NCI-H2196 (cell line): ENCODE measurements at regions not wholly inside any gene's neighbourhood (a gene's known extent, or its start where the extent isn't known, plus 50 kb on each side); places are given as distances from the start of the nearest gene placed in this dataset.
"Not testable (repeated sequence)": the region's sequence is repeated elsewhere in the genome, so short reads cannot be mapped to it uniquely, and the experiment has no call there.

Experiments
- DNase-seq: peaks from one replicate; lab custom pipeline; 2025; ENCODE audit not compliant: unreplicated experiment; lab: John Stamatoyannopoulos, UW

DNA sequence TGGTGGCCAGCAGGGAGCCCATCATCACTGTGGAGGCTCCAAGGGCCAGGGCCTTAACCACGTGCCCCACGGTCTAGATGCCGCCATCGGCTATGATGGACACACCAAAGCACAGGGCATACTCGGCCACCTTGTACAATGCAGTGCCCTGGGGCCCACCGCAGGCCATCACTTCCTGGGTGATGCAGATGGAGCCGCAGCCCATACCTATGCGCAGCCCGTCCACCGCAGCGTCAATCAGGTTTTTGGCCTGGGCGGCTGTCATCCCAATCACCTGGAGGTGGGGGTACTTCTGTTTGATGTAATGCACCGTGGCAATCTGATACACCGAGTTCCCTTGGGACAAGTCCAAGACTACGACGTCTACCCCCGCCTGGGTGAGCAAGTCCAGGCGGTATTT lies 153.3 kb upstream of the ZSWIM2 start:
- no peak for DNase-seq

DNA sequence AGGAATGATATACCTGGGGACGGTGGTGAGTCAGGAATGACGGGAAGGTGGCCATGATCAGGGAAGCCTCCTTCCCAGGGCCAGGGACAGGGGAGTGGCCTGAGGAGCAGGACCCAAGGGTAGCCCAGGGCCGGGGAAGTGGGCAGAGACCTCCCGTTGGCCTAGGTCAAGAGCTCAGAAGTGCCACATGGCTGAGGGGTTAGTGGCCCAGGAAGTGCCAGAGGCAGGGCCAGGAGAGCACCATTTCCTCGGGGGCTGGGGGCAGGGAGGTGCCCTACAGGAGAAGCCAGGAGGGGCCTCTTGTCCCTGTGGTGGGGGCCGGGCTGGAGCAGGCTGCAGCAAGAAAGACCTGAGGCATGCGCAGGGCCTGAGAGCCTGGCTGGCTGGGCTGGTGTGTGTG lies 152.3 kb upstream of the ZSWIM2 start:
- no peak for DNase-seq

DNA sequence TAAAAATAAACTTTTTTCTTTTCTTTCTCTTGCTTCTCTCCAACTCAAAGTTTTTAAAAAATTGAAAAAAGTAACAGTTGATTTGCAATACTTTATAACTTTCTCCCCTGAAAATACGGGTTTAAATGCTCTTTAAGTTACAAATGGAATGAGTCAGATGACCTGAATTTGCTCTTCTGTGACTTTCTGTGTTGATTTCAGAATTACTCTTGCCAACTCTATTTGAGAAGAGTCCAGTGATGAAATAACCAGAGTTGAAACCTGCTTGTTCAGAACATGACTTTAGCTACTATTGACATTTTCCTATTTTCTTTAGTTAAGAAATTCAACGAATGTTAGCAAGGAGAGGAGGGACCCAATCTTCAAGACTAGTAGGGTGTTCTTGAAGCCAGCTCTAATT lies 146.1 kb upstream of the ZSWIM2 start:
- DNase-seq: no peak

DNA sequence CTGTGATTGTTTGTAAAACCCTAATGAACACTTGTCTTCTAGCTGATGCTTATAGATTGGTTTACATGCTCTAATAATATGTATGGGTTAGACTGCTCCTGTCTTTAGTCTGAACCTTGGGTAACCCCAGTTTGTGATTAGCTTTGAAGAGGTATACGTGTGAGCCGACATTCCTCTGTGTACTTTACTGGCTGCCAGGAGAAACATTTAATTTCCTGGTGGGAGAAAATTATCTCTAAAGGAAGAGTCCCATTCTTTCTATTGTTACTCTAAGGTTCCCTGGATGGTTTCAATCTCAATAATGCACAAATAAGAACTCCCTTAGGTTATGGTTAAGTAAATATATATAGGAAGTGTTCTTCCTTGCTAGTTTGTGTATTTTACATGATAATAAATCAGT lies 143.6 kb upstream of the ZSWIM2 start:
- DNase-seq: no peak

DNA sequence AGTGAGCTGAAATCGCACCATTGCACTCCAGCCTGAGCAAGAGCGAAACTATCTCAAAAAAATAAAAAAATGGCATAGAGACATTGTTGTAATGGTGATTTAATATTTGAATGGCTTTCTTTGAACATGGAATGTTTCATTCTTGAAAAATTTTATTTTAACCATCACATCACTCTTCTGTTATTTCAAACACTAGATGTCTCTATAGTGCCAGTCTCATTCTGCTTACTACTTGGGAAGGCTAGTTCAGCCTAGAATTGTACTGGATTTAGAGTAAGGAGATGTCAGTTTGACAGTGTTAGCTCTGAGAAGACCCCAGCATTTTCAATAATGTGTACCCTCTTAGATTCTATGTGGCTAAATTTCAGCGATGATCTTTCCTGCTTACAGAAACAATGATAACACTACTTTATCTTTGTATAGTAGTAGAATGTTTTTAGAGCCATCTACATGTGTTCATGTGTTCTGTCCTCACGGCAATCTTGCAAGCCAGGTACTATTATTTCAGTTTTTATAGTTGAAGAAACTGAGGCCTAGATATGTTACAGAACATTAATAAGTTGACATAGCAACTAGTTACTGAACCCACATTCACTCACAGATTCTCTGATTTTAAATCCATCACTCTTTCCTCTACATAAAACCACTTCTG lies 142.9 kb upstream of the ZSWIM2 start:
- no peak for DNase-seq

DNA sequence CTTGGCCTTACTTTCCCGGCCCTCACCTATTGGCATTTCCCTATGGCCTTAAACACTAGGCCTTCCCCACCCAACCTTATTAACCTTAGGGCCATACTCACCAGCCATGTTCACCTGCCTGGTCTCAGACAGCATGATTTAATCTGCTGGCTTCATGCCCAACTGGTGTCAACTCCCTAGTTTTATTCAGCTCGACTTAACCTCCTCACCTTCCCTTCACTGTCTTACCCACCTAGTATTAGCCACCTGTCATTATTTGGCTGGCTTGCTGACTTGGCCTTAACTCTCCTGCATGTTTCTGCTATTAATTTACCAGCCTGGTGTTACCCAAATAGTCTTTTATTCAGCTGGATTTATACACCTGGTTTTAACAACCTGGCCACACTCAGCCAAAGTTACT lies 136.0 kb upstream of the ZSWIM2 start:
- DNase-seq: no peak

DNA sequence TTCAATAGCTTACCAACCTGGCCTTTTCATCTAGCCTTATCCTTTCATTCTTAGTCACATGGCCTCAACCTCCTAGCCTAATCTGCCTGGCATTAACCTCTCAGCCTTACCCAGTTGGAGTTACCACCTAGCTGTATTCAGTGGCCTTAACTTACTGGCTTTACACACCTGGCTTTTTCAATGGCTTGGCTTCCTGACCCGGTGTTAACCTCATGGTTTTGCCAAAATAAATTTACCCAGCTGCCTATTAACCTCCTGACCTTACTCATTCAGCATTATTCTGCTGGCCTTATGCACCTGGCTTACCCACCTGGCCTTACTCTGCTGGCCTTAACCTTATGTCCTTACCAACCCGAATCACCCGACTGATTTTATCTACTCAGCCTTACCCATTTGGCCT lies 135.5 kb upstream of the ZSWIM2 start:
- no peak for DNase-seq

DNA sequence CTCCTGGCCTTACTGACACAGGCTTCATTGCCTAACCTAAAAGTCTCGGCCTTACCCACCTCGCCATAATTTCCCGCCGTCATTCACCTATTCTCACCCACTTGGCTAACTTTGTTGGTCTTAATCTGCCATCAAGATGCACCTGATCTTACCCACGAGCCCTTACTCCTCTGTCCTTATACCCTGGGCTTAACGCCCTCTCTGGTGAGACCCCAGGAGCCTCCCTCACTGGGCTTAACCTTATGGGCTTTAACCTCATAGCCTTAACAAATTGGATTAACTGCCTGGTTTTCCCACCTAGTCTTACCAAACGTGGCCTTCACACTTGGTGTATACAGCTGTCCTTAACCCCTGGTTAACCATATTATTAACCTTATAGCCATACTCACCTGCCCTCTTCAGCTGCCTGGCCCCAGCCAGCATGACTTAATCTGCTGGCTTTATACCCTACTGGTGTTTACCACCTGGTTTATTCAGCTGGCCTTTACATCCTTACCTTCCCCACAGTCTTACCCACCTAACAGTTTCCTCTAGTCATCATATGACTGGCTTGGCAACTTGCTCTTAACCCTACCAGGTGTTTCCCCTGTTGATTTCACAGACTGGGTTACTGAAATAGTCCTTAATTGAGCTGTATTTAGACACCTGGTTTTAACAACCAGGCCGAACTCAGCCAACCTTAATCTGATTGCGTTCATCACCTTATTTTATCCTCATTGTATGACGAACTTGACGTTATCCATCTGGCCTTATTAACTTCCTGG lies 132.0 kb upstream of the ZSWIM2 start:
- no peak for DNase-seq

DNA sequence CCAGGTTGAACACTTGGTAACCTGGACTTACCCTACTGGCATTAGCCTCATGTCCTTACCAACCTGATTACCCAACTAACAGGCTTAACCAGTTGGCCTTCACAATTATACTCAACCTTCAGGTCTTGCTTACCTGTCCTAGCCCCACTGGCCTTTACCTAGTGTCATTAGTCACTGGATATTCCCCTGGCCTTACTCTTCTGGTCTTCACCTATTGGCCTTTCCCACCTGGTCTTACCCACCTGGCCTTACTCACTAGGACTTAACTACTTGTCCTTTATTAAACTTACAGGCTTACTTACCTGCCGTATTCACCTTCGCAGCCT lies 131.1 kb upstream of the ZSWIM2 start:
- no peak for DNase-seq

DNA sequence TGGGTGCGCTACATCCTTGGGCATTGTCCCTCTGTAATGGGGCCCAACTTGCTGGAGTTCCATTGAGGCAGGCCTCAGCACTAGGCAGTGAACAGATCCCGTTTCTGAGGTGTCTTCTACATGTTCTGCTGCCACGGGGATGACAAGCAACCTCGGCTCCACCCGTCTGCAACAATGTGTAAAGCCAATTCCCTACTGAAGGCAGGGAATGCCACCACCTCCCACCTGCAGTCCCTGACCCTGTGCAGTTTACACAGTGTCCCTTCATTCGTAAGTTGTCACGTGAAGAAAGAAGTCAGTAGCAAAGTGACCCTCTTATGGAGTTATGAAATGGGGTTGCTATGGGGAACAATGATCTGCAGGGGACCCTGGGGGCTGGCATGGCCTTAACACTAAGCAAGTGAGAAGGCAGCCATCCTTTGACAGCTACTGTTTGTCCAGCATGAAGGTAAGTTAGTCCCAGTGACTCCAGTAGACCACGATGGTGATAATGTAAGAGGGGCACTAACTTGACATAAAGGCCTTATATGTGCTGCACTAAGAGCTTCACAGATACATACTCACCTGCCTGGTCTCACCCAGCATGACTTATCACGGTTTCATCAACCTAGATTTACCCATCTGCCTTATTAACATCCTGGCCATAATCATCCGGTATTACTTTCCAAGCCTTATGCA lies 130.6 kb upstream of the ZSWIM2 start:
- no peak for DNase-seq

DNA sequence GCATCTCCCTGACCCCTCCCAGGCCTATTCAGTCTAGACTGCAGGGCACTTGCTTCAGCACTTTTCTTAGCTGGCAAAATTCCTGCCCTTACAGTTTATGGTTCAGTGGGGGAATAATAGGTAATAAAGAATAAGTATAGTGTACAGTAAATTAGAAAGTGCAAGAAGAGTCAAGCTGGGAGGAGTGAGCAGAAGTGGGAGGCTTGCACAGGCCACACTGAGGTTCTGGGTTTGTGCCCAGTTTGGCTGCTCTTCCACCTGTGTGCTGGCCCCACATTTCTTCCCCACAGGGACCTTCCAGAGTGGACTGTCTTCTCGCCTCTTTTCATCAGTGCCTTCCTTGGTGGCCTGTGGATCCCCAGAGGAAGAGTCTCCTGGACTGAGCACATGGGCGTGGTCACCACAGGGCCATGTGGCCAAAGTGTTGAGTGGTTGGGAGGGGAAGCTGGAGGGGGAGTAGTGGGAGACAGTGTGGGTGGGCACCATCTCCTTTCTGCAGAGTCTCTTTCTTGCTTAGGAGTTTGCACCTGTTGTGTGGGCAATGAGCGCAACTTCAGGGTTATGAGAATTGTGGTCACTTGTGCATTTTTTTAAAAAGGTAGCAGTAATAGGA lies 128.6 kb upstream of the ZSWIM2 start:
- DNase-seq: no peak

DNA sequence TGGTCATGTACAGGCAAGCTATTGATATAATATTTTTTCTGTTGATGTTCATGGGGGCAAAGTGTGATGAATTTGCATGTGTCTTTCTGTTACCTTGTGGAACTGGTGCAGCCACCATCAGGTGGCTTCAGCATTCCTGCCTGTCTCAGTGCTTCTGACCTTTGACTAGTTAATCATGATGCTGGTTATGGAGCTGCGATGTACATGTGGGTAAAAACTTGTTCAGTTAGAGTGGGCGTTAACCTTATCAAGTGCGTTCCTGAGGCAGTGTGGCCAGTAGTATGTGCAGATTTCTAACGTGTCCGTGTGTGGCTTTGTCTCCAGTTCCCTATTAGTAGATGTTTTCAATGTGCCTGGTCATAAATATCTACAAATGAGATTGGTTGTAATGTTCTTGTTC lies 127.4 kb upstream of the ZSWIM2 start:
- DNase-seq: no peak

DNA sequence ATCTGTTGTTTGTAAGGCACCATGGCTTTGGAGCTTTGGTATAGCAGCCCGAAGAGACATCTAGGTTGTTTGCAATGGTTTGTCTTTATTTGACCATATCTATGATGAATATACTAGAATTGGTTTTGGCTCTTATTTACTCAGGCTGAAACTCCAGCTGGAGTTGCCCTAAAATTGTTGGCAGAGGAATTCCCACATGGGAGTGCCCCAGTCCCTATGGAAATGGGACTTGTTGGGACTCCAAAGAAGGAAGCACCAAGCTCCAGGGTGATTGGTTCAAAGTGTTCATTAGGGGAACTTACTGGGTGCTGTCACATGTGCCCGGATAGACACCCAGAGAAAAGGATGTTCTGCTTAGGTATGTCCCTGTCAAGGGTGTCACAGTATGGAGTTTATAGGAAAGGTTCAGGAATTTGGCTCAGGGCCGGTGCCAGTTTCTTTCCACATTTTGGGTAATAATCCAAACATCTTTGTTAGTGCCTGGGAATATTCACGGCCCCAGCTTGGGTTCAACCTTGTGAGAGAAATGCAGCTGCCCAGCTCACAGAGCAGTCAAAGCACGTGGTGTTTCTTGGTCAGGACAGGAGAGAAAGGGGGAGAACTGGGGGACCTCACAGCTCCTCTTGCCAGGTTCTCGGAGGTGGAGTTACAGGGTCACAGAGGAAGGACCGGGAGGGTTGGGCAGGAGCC lies 123.5 kb upstream of the ZSWIM2 start:
- DNase-seq: no peak

DNA sequence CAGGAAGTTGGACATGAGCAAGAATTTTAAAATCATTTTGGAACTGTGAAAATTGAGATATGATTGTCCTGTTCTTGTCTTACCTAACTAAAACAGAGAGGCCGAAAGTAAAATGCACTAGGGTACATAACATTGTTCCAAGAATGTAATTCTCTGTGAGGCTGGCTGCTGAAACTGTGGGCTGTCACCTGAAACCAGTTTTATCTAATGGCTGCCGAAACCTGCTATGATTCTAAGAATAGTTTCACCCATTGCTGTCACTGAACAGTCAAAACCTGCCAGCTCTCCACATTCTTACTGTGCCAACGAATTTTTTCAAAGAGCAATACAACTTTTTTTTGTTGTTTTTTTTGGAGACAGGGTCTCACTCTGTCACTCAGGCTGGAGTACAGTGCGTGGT lies 119.3 kb upstream of the ZSWIM2 start:
- no peak for DNase-seq

DNA sequence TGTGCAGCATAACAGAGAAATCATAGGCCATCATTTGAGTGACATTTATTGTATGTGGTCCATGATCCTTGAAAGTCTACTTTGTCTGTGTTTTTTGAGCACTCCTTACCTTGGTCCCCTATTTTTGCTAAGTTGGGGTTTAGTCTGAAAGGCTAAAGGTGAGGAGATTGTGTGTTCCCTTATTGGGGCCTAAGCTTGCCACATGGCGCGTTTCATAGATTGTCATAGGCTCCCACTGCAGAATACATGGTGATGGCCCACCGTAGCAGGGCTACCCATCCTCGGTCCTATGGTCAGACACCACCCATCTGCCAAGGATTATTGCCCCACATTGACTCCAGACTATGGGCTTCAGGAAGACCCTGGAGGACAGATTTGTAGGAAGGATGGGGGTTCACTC lies 117.0 kb upstream of the ZSWIM2 start:
- DNase-seq: no peak

DNA sequence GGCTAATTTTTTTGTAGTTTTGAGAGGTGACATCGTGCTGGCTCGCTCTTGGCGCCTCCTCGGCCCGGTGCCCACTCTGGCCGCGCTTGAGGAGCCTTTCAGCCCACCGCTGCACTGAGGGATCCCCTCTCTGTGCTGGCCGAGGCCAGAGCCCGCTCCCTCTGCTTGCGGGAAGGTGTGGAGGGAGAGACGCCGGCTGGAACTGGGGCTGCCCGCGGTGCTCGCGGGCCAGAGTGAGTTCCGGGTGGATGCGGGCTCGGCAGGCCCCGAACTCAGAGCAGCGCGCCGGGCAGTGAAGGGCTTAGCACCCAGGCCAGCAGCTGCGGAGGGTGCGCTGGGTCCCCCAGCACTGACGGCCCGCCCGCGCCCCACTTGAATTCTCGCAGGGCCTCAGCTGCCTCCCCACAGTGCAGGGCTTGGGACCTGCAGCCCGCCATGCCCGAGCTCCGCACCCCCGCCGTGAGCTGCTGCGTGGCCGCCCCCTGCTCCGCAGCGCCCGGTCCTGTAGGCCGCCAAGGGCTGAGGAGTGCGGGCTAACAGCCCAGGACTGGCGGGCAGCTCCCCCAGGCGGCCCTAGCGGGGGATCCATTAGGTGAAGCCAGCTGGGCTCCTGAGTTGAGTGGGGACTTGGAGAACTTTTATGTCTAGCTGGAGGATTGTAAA lies 113.2 kb upstream of the ZSWIM2 start:
- DNase-seq: no peak

DNA sequence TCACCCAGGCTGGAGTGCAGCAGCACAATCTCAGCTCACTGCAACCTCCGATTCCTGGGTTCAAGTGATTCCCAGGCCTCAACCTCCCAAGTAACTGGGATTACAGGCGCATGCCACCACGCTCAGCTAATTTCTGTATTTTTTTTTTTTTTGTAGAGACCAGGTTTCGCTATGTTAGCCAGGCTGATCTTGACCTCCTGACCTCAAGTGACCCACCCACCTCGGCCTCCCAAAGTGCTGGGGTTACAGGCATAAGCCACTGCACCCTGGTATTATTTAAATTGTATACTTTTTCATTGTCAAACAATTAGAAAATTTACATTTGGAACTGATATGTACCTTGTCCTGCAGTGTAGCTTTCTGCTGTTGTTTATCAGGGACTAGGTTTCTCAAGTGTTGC lies 111.3 kb upstream of the ZSWIM2 start:
- not testable (repeated sequence) for DNase-seq

DNA sequence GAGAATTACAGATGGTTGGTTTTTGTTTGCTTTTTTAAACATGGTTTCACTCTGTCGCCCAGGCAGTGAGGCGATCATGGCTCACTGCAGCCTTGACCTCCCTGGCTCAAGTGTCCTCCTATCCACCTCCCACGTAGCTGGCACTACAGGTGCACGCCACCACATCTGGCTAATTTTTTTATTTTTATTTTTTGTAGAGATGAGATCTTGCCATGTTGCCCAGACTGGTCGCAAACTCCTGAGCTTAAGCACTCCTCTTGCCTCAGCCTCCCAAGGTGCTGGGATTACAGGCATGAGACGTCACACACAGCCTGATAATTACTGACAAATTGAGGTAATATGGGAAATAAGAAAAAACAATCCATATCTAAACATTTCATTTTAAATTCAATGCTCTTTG lies 110.5 kb upstream of the ZSWIM2 start:
- DNase-seq: no peak

DNA sequence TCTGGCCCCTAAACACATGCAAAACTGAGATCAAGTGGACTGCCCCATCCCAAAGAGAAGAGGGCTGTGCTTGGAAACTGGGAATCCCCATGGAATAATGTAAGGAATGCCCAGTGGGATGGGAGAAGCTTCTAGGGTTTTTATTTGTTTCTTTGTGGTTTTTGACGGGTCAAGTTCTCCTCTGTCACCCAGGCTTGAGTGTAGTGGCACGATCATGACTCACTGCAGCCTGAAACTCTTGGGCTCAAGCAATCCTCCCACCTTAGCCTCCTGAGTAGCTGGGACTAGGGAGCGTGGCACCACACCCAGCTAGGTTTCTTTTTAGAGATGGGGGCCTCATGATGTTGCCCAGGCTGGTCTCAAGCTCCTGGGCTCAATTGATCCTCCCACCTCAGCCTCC lies 101.7 kb upstream of the ZSWIM2 start:
- no peak for DNase-seq

DNA sequence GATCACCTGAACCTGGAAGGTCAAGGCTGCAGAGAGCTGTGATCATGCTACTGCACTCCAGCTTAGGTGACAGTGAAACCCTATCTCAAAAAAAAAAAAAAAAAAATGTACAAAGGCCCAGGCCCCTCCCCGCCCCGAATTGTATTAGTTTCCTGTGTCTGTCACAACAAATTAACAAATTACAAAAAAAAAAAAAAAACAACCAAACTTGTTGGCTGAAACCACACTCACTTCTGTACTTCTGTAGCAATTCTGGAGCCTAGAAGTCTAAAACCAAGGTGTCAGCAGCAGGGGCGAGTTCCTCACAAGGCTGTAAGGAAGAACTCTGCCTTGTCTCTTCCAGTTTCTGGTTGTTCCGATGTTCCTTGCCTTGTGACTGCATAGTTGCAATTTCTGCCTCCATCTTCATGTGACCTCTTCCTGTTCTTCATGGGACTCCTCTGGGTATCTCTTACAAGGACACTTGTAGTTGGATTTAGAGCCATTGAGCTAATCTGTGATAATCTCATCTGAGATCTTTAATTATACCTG lies 100.8 kb upstream of the ZSWIM2 start:
- no peak for DNase-seq

DNA sequence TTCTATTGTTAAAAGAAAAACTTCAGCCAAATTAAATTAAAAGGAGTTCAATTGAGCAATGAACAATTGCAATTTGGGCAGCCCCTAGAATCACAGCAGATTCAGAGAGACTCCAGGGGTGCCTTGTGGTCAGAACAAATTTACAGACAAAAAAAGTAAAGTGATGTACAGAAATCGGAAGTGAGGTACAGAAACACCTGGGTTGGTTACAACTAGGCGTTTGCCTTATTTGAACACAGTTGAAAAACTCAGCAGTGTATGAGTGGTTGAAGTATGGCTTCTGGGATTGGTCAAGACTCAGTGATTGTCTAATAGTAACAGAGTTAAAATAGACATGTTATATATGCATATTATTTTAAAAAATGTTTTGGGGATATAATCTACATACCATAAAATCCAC lies 98.5 kb upstream of the ZSWIM2 start:
- no peak for DNase-seq
